NCI-H1694 treated with DMSO at 0.1 percent for 48 hours (cell line): ENCODE measurements at regions not wholly inside any gene's neighbourhood (a gene's known extent, or its start where the extent isn't known, plus 50 kb on each side); places are given as distances from the start of the nearest gene placed in this dataset.
"Not testable (repeated sequence)": the region's sequence is repeated elsewhere in the genome, so short reads cannot be mapped to it uniquely, and the experiment has no call there.

Experiments
- DNase-seq: peaks from one replicate; lab custom pipeline; 2025; lab: John Stamatoyannopoulos, UW

GRCh38 chr21:23982546-23982945 is 1624.7 kb downstream of the MRPL39 start:
- DNase-seq, result no peak

DNA sequence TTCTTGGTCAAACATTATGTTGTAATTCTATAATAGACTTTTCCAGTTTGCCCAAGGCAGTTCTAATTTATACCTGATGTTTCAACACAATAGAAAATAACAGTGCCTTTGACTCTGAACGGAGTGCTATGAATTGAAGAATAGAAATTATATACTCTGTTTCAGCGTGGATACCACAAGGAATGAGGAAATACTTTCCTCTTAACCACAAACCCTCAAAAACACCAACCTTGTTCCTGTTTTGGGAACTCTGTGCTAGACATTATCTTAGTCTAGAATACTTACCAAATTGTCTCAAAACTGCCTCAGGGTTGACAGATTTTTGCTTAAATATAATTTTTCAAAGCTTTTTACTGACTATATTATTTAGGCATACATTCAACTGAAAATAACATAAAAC is 1629.3 kb downstream of the MRPL39 start:
- no peak for DNase-seq

GRCh38 chr21:23968722-23969647 is 1638.3 kb downstream of the MRPL39 start:
- DNase-seq, result peak; percentile 40

DNA sequence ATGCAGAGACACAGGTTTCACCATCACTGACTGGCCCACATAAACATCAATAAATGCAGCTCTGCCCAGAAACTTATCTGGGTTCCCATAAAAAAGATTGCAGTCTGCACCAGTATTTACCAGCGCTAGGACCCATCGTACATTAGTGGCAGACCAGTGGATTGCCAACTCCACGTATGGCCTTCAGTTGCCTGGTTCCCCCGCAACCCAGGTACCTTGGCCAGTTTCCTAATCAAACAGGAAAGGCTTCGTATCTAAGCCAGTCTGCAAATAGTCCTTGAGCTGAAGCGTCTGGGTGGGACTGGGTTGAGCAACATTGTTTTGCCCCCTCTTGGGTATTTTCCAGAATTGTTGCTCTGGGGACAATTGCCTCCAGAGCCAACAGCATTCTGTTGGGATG is 1639.3 kb downstream of the MRPL39 start:
- DNase-seq, result no peak

DNA sequence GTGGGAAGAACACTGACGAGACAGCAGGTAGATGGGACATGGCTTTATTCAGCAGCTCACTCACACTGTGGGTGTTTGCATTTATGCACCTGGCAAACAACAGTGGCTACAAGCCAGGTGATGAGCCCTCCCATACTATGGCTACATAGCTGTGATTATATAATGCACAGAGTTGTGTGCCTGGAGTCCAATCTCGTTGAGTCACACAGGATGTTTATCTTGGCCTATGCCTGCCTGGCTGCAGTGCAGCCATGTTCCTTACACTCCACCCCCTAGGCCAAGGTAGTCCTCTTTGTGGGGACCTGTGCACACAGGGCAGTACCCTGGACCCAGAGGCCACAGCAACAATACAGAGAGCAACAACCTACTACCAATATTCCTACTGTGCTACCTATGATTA is 1643.8 kb downstream of the MRPL39 start:
- no peak for DNase-seq

DNA sequence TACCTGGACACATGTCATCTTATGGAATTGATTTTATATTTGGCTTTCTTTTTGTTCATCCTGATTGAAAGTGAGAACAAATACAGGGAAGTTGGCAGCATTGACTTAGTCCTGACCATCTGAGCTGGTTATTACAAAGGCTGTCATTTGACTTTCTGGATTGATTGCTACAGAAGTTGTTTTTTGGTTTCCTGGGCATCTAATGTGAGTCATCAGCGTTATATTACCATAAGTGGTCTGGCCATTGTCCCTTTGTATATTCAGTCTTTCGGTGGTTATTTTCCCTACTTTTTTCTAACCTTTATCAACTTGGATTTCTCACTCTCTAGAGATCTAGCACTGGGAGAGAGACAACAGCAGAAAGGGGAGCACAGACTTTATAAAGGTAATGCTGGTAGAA is 1646.5 kb downstream of the MRPL39 start:
- DNase-seq, result no peak

GRCh38 chr21:23955135-23955843 is 1652.0 kb downstream of the MRPL39 start:
- no peak for DNase-seq

DNA sequence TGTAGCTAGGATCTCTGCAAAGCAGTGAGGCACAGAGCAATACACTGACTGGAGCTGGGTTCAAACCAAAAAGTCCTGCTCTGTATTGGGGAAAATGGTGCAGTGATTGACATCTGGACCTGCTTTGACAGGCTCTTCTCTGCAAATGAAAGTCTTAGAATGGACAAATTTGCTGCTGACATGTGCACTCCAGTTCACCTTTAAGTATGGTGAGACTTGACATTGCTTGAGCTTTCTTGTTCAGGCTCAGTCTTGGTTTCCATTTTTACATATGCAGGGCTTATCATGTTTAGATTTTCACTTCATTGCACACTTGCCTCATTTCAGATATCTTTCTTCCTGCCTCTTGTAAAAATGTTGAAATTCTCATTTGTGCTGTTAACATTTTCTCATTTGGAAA is 1655.0 kb downstream of the MRPL39 start:
- no peak for DNase-seq

DNA sequence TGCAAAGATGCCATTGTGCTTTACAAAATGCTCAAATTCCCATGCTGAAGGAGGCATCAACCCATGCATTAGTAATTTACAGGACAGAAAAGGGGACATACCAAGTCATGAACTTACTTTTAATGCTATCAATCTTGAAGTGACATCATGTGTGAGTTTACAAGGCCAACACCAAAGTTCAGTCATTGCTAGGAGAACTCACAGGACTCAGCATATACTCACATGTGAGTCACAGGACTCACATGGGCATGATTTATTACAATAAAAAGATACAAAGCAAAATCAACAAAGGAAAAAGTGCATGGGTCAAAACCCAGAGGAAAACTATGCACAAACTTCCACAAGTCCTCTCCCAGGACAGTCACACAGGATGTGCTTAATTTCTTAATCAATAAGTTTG is 1656.0 kb downstream of the MRPL39 start:
- no peak for DNase-seq

GRCh38 chr21:23950344-23950743 is 1656.9 kb downstream of the MRPL39 start:
- DNase-seq, result no peak

GRCh38 chr21:23949493-23949892 is 1657.8 kb downstream of the MRPL39 start:
- no peak for DNase-seq

DNA sequence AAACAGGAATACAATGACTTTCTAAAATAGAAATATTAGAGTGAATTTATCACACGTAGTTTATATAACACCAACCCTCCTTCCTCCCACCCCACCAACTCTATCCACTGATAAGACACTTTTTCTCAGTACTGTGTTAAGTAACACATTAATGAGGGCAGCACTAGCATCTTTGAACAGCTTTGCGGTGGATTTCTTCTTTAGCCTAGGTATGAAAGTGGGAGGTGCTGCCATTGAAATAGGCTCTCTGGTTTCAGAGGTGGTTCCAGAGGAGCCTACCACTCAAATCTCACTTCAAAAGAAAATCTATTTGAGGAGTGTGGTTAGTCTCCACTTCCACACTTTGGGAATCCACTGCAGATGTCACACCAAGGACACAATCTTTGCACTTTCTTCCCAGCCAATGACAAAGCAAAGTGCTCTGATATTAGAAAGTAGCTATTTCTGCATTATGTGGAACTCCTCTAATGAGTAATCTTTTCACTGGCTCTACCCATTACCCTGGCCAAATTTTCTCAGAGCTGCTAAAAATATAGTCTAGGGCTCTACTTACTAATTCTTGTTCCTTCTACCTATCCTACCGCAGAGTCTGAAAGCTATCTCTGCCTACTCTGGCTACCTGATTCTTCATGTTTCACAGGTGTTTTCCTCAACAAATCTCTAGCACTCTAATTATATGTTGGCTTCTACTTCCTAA is 1667.8 kb downstream of the MRPL39 start:
- no peak for DNase-seq

DNA sequence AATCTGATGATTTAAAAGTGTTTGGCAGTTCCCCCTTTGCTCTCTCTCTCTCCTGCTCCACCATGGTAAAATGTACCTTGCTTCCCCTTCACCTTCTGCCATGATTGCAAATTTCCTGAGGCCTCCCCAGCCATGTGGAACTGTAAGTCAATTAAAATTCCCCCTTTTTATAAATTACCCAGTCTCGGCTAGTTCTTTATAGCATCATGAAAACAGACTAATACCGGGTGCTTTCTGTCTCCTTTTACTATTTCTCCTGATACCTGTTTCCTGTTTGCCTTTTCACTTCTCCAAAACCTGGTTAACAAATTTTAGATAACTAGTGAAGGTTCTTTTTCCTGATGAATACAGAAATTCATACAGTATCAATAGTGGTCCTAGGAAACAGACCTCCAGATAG is 1670.3 kb downstream of the MRPL39 start:
- DNase-seq, result no peak

- peak; percentile 23 for DNase-seq
Measured at GRCh38 chr21:23936224-23936623, 1671.1 kb downstream of the MRPL39 start.

DNA sequence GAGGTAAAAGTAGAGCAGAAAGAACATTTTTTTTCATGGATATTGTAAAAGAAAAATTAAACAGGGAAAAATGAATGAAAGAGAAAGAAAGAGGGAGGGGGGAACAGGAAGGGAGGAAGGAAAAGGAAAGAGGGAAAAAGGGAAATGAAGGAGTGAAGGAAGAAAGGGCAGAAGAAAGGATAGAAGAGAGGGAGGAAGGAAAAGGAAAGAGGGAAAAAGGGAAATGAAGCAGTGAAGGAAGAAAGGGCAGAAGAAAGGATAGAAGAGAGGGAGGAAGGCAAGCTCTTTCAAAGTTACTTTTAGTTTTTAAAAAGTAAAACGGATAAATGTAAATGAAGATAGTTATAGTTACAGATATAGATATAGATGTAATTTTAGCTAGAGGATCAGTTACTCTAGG is 1676.7 kb downstream of the MRPL39 start:
- no peak for DNase-seq

GRCh38 chr21:23926430-23926829 is 1680.9 kb downstream of the MRPL39 start:
- not testable (repeated sequence) for DNase-seq

GRCh38 chr21:23921670-23922418 is 1685.4 kb downstream of the MRPL39 start:
- no peak for DNase-seq

GRCh38 chr21:23900727-23901126 is 1706.6 kb downstream of the MRPL39 start:
- no peak for DNase-seq

- no peak for DNase-seq
Measured at GRCh38 chr21:23899561-23899960, 1707.7 kb downstream of the MRPL39 start.

GRCh38 chr21:23890652-23891051 is 1716.6 kb downstream of the MRPL39 start:
- no peak for DNase-seq

GRCh38 chr21:23887725-23888306 is 1719.5 kb downstream of the MRPL39 start:
- no peak for DNase-seq
